ENCODE measurements at regions not wholly inside any gene's neighbourhood (a gene's known extent, or its start where the extent isn't known, plus 50 kb on each side); places are given as distances from the start of the nearest gene placed in this dataset.

DNA sequence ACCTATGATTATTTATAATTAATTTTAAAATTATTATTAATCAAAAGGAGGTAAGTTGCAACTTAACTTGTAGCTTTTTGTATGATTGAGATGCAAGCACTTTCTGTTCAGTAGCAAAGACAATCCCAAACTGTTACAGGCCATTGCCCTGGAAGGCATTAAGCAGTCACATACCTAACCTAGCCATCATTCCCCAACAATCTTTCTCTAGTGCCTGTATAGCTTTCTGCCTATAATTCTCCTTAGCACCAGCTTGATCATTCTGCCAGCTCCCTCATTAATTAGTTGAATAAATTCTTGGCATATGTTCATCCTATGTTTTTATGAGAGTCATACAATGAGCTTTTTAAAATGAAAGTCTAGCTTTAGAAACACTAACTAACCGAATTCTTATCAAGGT, 178.9 kb upstream of the TMEM106B start:
- TF ChIP-seq EZH2 (IDR thresholded peaks at IDR 0.05; ENCODE audit: borderline replicate concordance, low read length): no peak
- TF ChIP-seq, protein P1, sequence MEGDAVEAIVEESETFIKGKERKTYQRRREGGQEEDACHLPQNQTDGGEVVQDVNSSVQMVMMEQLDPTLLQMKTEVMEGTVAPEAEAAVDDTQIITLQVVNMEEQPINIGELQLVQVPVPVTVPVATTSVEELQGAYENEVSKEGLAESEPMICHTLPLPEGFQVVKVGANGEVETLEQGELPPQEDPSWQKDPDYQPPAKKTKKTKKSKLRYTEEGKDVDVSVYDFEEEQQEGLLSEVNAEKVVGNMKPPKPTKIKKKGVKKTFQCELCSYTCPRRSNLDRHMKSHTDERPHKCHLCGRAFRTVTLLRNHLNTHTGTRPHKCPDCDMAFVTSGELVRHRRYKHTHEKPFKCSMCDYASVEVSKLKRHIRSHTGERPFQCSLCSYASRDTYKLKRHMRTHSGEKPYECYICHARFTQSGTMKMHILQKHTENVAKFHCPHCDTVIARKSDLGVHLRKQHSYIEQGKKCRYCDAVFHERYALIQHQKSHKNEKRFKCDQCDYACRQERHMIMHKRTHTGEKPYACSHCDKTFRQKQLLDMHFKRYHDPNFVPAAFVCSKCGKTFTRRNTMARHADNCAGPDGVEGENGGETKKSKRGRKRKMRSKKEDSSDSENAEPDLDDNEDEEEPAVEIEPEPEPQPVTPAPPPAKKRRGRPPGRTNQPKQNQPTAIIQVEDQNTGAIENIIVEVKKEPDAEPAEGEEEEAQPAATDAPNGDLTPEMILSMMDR (conservative IDR thresholded peaks at IDR 0.05 in 1 of 2, IDR thresholded peaks at IDR 0.05 in 1 of 2; ENCODE audit: extremely low read depth in 1 of 2, insufficient read depth in 1 of 2, low read depth in 1 of 2, low read length in 2 of 2): no peak
